Transverse colon (tissue), 4 donors: ENCODE measurements at regions not wholly inside any gene's neighbourhood (a gene's known extent, or its start where the extent isn't known, plus 50 kb on each side); places are given as distances from the start of the nearest gene placed in this dataset.

Experiments used
- DNase-seq: peaks from one replicate; pipeline ENCODE4 v3.0.0-alpha.2; 2019
- H3K27ac ChIP-seq, 4 donors: fragments of 200-600 bp; sonication (generic); 2 replicates each; pipeline ENCODE4 v1.5.1; 2016 to 2018; ENCODE audit warnings: inconsistent platforms in 4 of 4
- H3K27me3 ChIP-seq: fragments of 200-600 bp; sonication (generic); 2 replicates; pipeline ENCODE4 v1.5.1; 2017; ENCODE audit warnings: inconsistent platforms
- H3K36me3 ChIP-seq, 4 donors: fragments of 200-600 bp; sonication (generic); 2 replicates each; pipeline ENCODE4 v1.5.1; 2017 to 2019; ENCODE audit warnings: inconsistent platforms in 4 of 4
- H3K4me1 ChIP-seq, 4 donors: fragments of 200-600 bp; sonication (generic); 2 replicates each; pipeline ENCODE4 v1.5.1; 2017 to 2020; ENCODE audit warnings: inconsistent platforms in 4 of 4
- H3K4me3 ChIP-seq, 4 donors: fragments of 200-600 bp; sonication (generic); 1 replicate in 1 of 4; 2 replicates in 3 of 4; pipeline versions ENCODE4 v1.5.1 to v1.6.1; 2017 to 2019; ENCODE audit warnings: inconsistent platforms in 4 of 4
- H3K9me3 ChIP-seq, 2 donors: fragments of 200-600 bp; sonication (generic); 2 replicates each; pipeline ENCODE4 v1.5.1; 2017 to 2019; ENCODE audit warnings: inconsistent platforms in 2 of 2
- CTCF ChIP-seq, 5 experiments: fragments of 200-600 bp in 3 of 5; fragments of 450-650 bp in 2 of 5; sonication (generic) in 3 of 5; IDR thresholded peaks; 1 replicate in 2 of 5; 2 replicates in 3 of 5; pipeline ENCODE4 v1.5.1; 2016 to 2017; ENCODE audit warnings: antibody characterized with exemption in 5 of 5, inconsistent platforms in 3 of 5, mild to moderate bottlenecking in 2 of 5, moderate library complexity in 1 of 5
- EP300 ChIP-seq: sonication (generic); formaldehyde crosslinking; IDR thresholded peaks from one replicate; pipeline ENCODE4 v1.6.1; 2017; ENCODE audit warnings: antibody characterized with exemption, low read depth
- POLR2A ChIP-seq: fragments of 450-650 bp; IDR thresholded peaks from one replicate; pipeline ENCODE4 v1.6.1; 2016; ENCODE audit warnings: antibody characterized with exemption, mild to moderate bottlenecking, moderate library complexity
- POLR2AphosphoS5 ChIP-seq, 3 donors: sonication (generic); formaldehyde crosslinking; IDR thresholded peaks; one replicate each; pipeline ENCODE4 v1.6.1; 2016; ENCODE audit warnings: antibody characterized with exemption in 3 of 3
- WGBS, 2 donors: methylation state at CpG; one replicate each; pipeline ENCODE4 v1.1.5; 2018; ENCODE audit warnings: low coverage in 1 of 2; 5-methylcytosine and 5-hydroxymethylcytosine counted together
- in situ Hi-C, 4 donors: fragments of 200-750 bp; cut with MboI; loops; one replicate each; pipeline versions ENCODE4 v1.15.0 to v1.15.1; 2017; ENCODE audit warnings: low sequenced_read_pairs in 3 of 4, low pct_ligation_motif_present in 1 of 4, low pct_unique_long_range_greater_than_20kb in 1 of 4
- intact Hi-C: fragments of 100-400 bp; cut with DNase I; formaldehyde crosslinking; loops from one replicate; pipeline ENCODE4 v1.15.1; 2023; ENCODE audit warnings: low total_unique reads

GRCh38 chr13:106700007-106700406 is 132.1 kb upstream of the ARGLU1 start:
- TF ChIP-seq CTCF (IDR thresholded peaks at IDR 0.05) (no peak), EP300 (no peak), POLR2A (no peak), POLR2AphosphoS5 (IDR thresholded peaks at IDR 0.05) (no peak)
- H3K4me1 ChIP-seq = no peaks in the 10 kb centered on the region
- H3K9me3 ChIP-seq = no peaks in the 10 kb centered on the region
- in situ Hi-C loops = loop anchor here in 1 of 4 donors (10.0 kb wide), 1 partner anchor 65 kb away; no protein-coding TSS in a partner anchor
- H3K27ac ChIP-seq = no peak overlapping the region
- H3K36me3 ChIP-seq = no peaks in the 10 kb centered on the region
- 86% methylated on average over 8 of the region's 8 CpGs for WGBS, 2 donors
- no peak for DNase-seq
- no peak overlapping the region for H3K4me3 ChIP-seq
- no peaks in the 10 kb centered on the region for H3K27me3 ChIP-seq
- intact Hi-C loops = no loop called here

- H3K4me3 ChIP-seq = no peak overlapping the region
- 37 to 60% methylated on average over 5 of the region's 5 CpGs for WGBS, 2 donors
- no peaks in the 10 kb centered on the region for H3K27me3 ChIP-seq
- no peak for DNase-seq
- in situ Hi-C loops (no loop called here), intact Hi-C loops (no loop called here)
- no peaks in the 10 kb centered on the region for H3K36me3 ChIP-seq
- no peaks in the 10 kb centered on the region for H3K9me3 ChIP-seq
- H3K27ac ChIP-seq = no peak overlapping the region
- H3K4me1 ChIP-seq = no peaks in the 10 kb centered on the region
- no peak for TF ChIP-seq CTCF (IDR thresholded peaks at IDR 0.05)
- TF ChIP-seq EP300 = no peak
- TF ChIP-seq POLR2A = no peak
- TF ChIP-seq POLR2AphosphoS5 (IDR thresholded peaks at IDR 0.05) = no peak
Observed at GRCh38 chr13:106699311-106699710, 131.4 kb upstream of the ARGLU1 start.

DNA sequence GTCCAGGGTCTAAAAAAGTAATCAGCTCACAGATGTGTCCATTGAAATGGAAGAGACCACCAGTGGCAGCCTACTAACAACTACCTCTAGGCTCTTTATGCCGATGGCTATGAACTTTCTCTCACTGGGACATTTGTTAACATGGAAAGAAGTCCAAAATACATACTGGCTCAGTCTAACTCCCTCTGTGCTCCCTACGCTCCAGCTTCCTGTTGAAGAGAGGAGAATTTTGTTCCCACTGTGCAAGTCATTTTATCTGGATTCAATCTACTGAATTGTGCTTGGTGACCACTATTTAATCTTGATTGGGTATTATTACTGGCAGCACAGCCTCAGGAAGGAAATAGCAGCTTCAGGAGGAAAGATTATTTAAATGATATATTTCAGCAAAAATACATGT is 128.8 kb upstream of the ARGLU1 start:
- WGBS, 2 donors = 93 to 100% methylated on average over 2 of the region's 2 CpGs

DNA sequence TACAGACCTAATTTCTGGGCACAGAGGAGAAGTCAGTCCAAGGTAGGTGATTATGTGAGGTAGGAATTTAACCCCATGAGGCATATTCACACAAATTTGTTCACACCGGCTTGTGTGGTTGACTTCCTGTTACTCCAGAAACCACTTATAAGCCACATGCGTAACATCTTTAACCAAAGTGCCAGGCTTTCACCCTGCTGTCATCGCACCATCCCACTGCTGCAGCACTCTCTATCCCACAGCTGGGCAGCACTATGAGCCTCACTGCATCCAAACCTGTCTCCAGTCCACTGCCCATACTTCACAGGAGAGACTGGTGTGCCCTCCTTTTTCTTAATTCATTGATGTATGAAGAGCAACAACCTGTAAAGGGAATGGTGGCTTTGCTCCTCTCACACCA is 128.2 kb upstream of the ARGLU1 start:
- Histone ChIP-seq H3K27me3 (no peaks in the 10 kb centered on the region), H3K4me3 (no peak overlapping the region), H3K9me3 (no peaks in the 10 kb centered on the region), H3K27ac (no peak overlapping the region), H3K36me3 (no peaks in the 10 kb centered on the region), H3K4me1 (no peaks in the 10 kb centered on the region)
- intact Hi-C loops (no loop called here), in situ Hi-C loops (no loop called here)
- DNase-seq = no peak
- no peak for TF ChIP-seq POLR2AphosphoS5 (IDR thresholded peaks at IDR 0.05)
- TF ChIP-seq EP300 = no peak
- no peak for TF ChIP-seq POLR2A
- TF ChIP-seq CTCF (IDR thresholded peaks at IDR 0.05) = no peak
- WGBS, 2 donors = 78% methylated on average over 3 of the region's 3 CpGs; no CpG with 5 or more reads in 1 of the 2 donors

More for the DNA sequence above, 128.8 kb upstream of the ARGLU1 start:
- no peak for DNase-seq
- no peak overlapping the region for H3K4me3 ChIP-seq
- intact Hi-C loops = no loop called here
- no peak for TF ChIP-seq POLR2AphosphoS5 (IDR thresholded peaks at IDR 0.05)
- TF ChIP-seq EP300 = no peak
- no peak for TF ChIP-seq POLR2A
- TF ChIP-seq CTCF (IDR thresholded peaks at IDR 0.05) = no peak
- H3K27ac ChIP-seq = no peak overlapping the region
- no peaks in the 10 kb centered on the region for H3K9me3 ChIP-seq
- in situ Hi-C loops = no loop called here
- H3K27me3 ChIP-seq = no peaks in the 10 kb centered on the region
- no peaks in the 10 kb centered on the region for H3K4me1 ChIP-seq
- no peaks in the 10 kb centered on the region for H3K36me3 ChIP-seq
